ENCODE measurements at regions not wholly inside any gene's neighbourhood (a gene's known extent, or its start where the extent isn't known, plus 50 kb on each side); places are given as distances from the start of the nearest gene placed in this dataset.

GRCh38 chrX:13387666-13388494, 68.0 kb upstream of the ATXN3L start:
- H3K4me1 ChIP-seq: no peaks in the 10 kb centered on the region
- H3K9me3 ChIP-seq: no peaks in the 10 kb centered on the region
- no peak for DNase-seq (ENCODE audit: low spot score in 2 of 2)
- TF ChIP-seq, protein P1, sequence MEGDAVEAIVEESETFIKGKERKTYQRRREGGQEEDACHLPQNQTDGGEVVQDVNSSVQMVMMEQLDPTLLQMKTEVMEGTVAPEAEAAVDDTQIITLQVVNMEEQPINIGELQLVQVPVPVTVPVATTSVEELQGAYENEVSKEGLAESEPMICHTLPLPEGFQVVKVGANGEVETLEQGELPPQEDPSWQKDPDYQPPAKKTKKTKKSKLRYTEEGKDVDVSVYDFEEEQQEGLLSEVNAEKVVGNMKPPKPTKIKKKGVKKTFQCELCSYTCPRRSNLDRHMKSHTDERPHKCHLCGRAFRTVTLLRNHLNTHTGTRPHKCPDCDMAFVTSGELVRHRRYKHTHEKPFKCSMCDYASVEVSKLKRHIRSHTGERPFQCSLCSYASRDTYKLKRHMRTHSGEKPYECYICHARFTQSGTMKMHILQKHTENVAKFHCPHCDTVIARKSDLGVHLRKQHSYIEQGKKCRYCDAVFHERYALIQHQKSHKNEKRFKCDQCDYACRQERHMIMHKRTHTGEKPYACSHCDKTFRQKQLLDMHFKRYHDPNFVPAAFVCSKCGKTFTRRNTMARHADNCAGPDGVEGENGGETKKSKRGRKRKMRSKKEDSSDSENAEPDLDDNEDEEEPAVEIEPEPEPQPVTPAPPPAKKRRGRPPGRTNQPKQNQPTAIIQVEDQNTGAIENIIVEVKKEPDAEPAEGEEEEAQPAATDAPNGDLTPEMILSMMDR (IDR thresholded peaks at IDR 0.05): no peak
- TF ChIP-seq POLR2A (IDR thresholded peaks at IDR 0.05): no peak
- TF ChIP-seq POLR2AphosphoS5 (IDR thresholded peaks at IDR 0.05): no peak
- intact Hi-C loops (cut with DNase I; ENCODE audit: low total_unique reads): no loop called here
- no peak overlapping the region for H3K27ac ChIP-seq
- no peaks in the 10 kb centered on the region for H3K36me3 ChIP-seq
- H3K4me3 ChIP-seq: no peak overlapping the region
- H3K27me3 ChIP-seq: peaks cover 0 to 29% of the 10 kb centered on the region in 2 donors

GRCh38 chrX:13386636-13387035, 66.8 kb upstream of the ATXN3L start:
- intact Hi-C loops (cut with DNase I; ENCODE audit: low total_unique reads): no loop called here
- H3K27me3 ChIP-seq: peaks cover 0 to 33% of the 10 kb centered on the region in 2 donors
- no peaks in the 10 kb centered on the region for H3K4me1 ChIP-seq
- no peaks in the 10 kb centered on the region for H3K36me3 ChIP-seq
- TF ChIP-seq, protein P1 (IDR thresholded peaks at IDR 0.05): no peak
- TF ChIP-seq POLR2A (IDR thresholded peaks at IDR 0.05) (no peak), POLR2AphosphoS5 (IDR thresholded peaks at IDR 0.05) (no peak)
- no peak overlapping the region for H3K27ac ChIP-seq
- H3K4me3 ChIP-seq: no peak overlapping the region
- DNase-seq (ENCODE audit: low spot score in 2 of 2): no peak
- H3K9me3 ChIP-seq: no peaks in the 10 kb centered on the region

GRCh38 chrX:13386092-13386491, 66.2 kb upstream of the ATXN3L start:
- no peak for DNase-seq (ENCODE audit: low spot score in 2 of 2)
- TF ChIP-seq, protein P1 (IDR thresholded peaks at IDR 0.05): no peak
- TF ChIP-seq POLR2AphosphoS5 (IDR thresholded peaks at IDR 0.05): no peak
- TF ChIP-seq POLR2A (IDR thresholded peaks at IDR 0.05): no peak
- Histone ChIP-seq H3K4me1 (no peaks in the 10 kb centered on the region), H3K27me3 (peaks cover 0 to 33% of the 10 kb centered on the region in 2 donors), H3K4me3 (no peak overlapping the region), H3K36me3 (no peaks in the 10 kb centered on the region), H3K9me3 (no peaks in the 10 kb centered on the region), H3K27ac (no peak overlapping the region)
- intact Hi-C loops (cut with DNase I; ENCODE audit: low total_unique reads): no loop called here

- no peaks in the 10 kb centered on the region for H3K9me3 ChIP-seq
- TF ChIP-seq, protein P1 (IDR thresholded peaks at IDR 0.05): no peak
- no peak for TF ChIP-seq POLR2AphosphoS5 (IDR thresholded peaks at IDR 0.05)
- no peak for TF ChIP-seq POLR2A (IDR thresholded peaks at IDR 0.05)
- intact Hi-C loops (cut with DNase I; ENCODE audit: low total_unique reads): no loop called here
- peaks cover 0 to 28% of the 10 kb centered on the region in 2 donors for H3K27me3 ChIP-seq
- H3K4me1 ChIP-seq: no peaks in the 10 kb centered on the region
- no peak overlapping the region for H3K4me3 ChIP-seq
- DNase-seq (ENCODE audit: low spot score in 2 of 2): no peak
- no peak overlapping the region for H3K27ac ChIP-seq
- H3K36me3 ChIP-seq: no peaks in the 10 kb centered on the region
Observed at GRCh38 chrX:13383907-13384306, 64.1 kb upstream of the ATXN3L start.

DNA sequence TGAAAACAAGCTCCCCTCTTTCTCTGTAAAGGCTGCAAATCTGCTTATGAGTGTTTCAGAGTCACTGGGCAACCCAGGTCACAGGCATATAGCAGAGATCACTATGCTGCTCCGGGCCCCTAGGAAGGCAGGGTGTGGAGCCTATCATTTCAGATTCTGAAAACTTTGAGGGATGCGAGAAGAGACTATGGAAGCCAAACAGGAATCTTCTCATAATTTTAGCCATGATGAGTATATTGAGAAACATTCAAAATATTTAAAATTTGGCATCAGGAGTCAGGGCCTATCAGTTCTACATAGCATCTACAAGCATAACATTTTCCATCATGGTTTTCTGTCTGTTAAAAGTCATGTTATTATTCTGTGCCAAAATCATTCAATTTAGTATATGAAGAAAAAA, 61.7 kb upstream of the ATXN3L start:
- no peak overlapping the region for H3K4me3 ChIP-seq
- no peak overlapping the region for H3K27ac ChIP-seq
- no peaks in the 10 kb centered on the region for H3K9me3 ChIP-seq
- intact Hi-C loops (cut with DNase I; ENCODE audit: low total_unique reads): no loop called here
- no peak for DNase-seq (ENCODE audit: low spot score in 2 of 2)
- no peaks in the 10 kb centered on the region for H3K4me1 ChIP-seq
- no peak for TF ChIP-seq POLR2AphosphoS5 (IDR thresholded peaks at IDR 0.05)
- TF ChIP-seq POLR2A (IDR thresholded peaks at IDR 0.05): no peak
- TF ChIP-seq, protein P1 (IDR thresholded peaks at IDR 0.05): no peak
- H3K27me3 ChIP-seq: peaks cover 0 to 32% of the 10 kb centered on the region in 2 donors
- no peaks in the 10 kb centered on the region for H3K36me3 ChIP-seq
